H9 (cell line): ENCODE measurements at regions not wholly inside any gene's neighbourhood (a gene's known extent, or its start where the extent isn't known, plus 50 kb on each side); places are given as distances from the start of the nearest gene placed in this dataset.

Source experiments
- DNase-seq: peaks from one replicate; pipeline ENCODE4 v3.0.0-alpha.2; 2017
- H2AFZ ChIP-seq: one replicate; pipeline ENCODE4 v1.6.1; 2013; ENCODE audit warnings: mild to moderate bottlenecking, low read length, control low read depth, moderate library complexity
- H2AK5ac ChIP-seq: 2 replicates; pipeline ENCODE4 v1.6.1; 2013; ENCODE audit warnings: low read length, control low read depth, mixed read lengths; ENCODE audit not compliant: insufficient read length
- H2BK120ac ChIP-seq: one replicate; pipeline ENCODE4 v1.6.1; 2013; ENCODE audit warnings: low read depth, mild to moderate bottlenecking, low read length, control low read depth, inconsistent platforms; ENCODE audit not compliant: poor library complexity, severe bottlenecking
- H2BK12ac ChIP-seq: 2 replicates; pipeline ENCODE4 v1.6.1; 2013; ENCODE audit warnings: low read length, control low read depth, mixed read lengths, low read depth; ENCODE audit not compliant: insufficient read length
- H2BK15ac ChIP-seq: 2 replicates; pipeline ENCODE4 v1.6.1; 2013; ENCODE audit warnings: low read depth, low read length, control low read depth
- H2BK20ac ChIP-seq: one replicate; pipeline ENCODE4 v1.6.1; 2013; ENCODE audit warnings: low read depth, mild to moderate bottlenecking, low read length, control low read depth, inconsistent platforms; ENCODE audit not compliant: poor library complexity, severe bottlenecking
- H2BK5ac ChIP-seq: 2 replicates; pipeline ENCODE4 v1.6.1; 2013; ENCODE audit warnings: low read length, control low read depth, mixed read lengths; ENCODE audit not compliant: insufficient read length
- H3K14ac ChIP-seq: 2 replicates; pipeline ENCODE4 v1.6.1; 2013; ENCODE audit warnings: low read length, control low read depth; ENCODE audit not compliant: insufficient read depth
- H3K18ac ChIP-seq: 2 replicates; pipeline ENCODE4 v1.6.1; 2013; ENCODE audit warnings: low read depth, mild to moderate bottlenecking, mixed read lengths, low read length, control low read depth; ENCODE audit not compliant: insufficient read length
- H3K23ac ChIP-seq: 2 replicates; pipeline ENCODE4 v1.6.1; 2013; ENCODE audit warnings: low read length, control low read depth, mixed read lengths, low read depth; ENCODE audit not compliant: insufficient read length
- H3K23me2 ChIP-seq: 2 replicates; pipeline ENCODE4 v1.6.1; 2013; ENCODE audit warnings: low read depth, mild to moderate bottlenecking, mixed read lengths, low read length, control low read depth; ENCODE audit not compliant: insufficient read length, poor library complexity, severe bottlenecking
- H3K27ac ChIP-seq: 2 replicates; pipeline ENCODE4 v1.5.1; 2013; ENCODE audit warnings: low read length, control low read depth, mixed read lengths, low read depth; ENCODE audit not compliant: insufficient read length
- H3K27me3 ChIP-seq: 2 replicates; pipeline ENCODE4 v1.6.1; 2013; ENCODE audit warnings: low read length, control low read depth, inconsistent platforms; ENCODE audit not compliant: insufficient read depth
- H3K4ac ChIP-seq: 2 replicates; pipeline ENCODE4 v1.6.1; 2013; ENCODE audit warnings: low read depth, mild to moderate bottlenecking, control low read depth, inconsistent platforms, low read length, moderate library complexity
- H3K4me1 ChIP-seq: 2 replicates; pipeline ENCODE4 v1.6.1; 2013; ENCODE audit warnings: low read length, control low read depth, inconsistent platforms; ENCODE audit not compliant: insufficient read depth
- H3K4me2 ChIP-seq: 2 replicates; pipeline ENCODE4 v1.6.1; 2013; ENCODE audit warnings: low read length, control low read depth, mixed read lengths; ENCODE audit not compliant: insufficient read length, insufficient read depth
- H3K56ac ChIP-seq: 2 replicates; pipeline ENCODE4 v1.6.1; 2013; ENCODE audit warnings: low read depth, mild to moderate bottlenecking, mixed read lengths, low read length, control low read depth; ENCODE audit not compliant: insufficient read length
- H3K79me1 ChIP-seq: 2 replicates; pipeline ENCODE4 v1.6.1; 2013; ENCODE audit warnings: low read depth, mild to moderate bottlenecking, moderate library complexity, low read length, control low read depth, inconsistent platforms; ENCODE audit not compliant: insufficient read depth, poor library complexity, severe bottlenecking
- H3K79me2 ChIP-seq: 2 replicates; pipeline ENCODE4 v1.6.1; 2013; ENCODE audit warnings: low read length, control low read depth, inconsistent platforms; ENCODE audit not compliant: insufficient read depth
- H3K9ac ChIP-seq: 2 replicates; pipeline ENCODE4 v1.6.1; 2013; ENCODE audit warnings: low read length, control low read depth, mixed read lengths; ENCODE audit not compliant: insufficient read length; ENCODE audit errors: extremely low read depth
- H3K9me3 ChIP-seq: one replicate; pipeline ENCODE4 v1.6.1; 2013; ENCODE audit warnings: low read depth, low read length, inconsistent platforms; ENCODE audit not compliant: control insufficient read depth
- H3T11ph ChIP-seq: one replicate; pipeline ENCODE4 v1.6.1; 2013; ENCODE audit warnings: mild to moderate bottlenecking, low read length, control low read depth, inconsistent platforms
- H4K20me1 ChIP-seq: one replicate; pipeline ENCODE4 v1.6.1; 2013; ENCODE audit not compliant: control insufficient read depth, insufficient read length, insufficient read depth
- H4K5ac ChIP-seq: 2 replicates; pipeline ENCODE4 v1.6.1; 2013; ENCODE audit warnings: low read depth, mild to moderate bottlenecking, mixed read lengths, low read length, control low read depth; ENCODE audit not compliant: insufficient read length
- H4K8ac ChIP-seq: replicated peaks from 2 replicates; pipeline ENCODE4 v1.6.1; 2013; ENCODE audit warnings: low read length, control low read depth, mixed read lengths, low read depth; ENCODE audit not compliant: insufficient read length
- H4K91ac ChIP-seq: 2 replicates; pipeline ENCODE4 v1.6.1; 2013; ENCODE audit warnings: low read depth, mild to moderate bottlenecking, moderate library complexity, mixed read lengths, low read length, control low read depth; ENCODE audit not compliant: insufficient read length
- H3K27ac Mint-ChIP-seq, 3 experiments: 2 replicates in 2 of 3; 3 replicates in 1 of 3; pipeline ENCODE4 v1.8.0; 2020 to 2021; ENCODE audit warnings: mixed read lengths in 3 of 3, mild to moderate bottlenecking in 1 of 3, moderate library complexity in 1 of 3
- H3K27me3 Mint-ChIP-seq: 2 replicates; pipeline ENCODE4 v1.8.0; 2021; ENCODE audit warnings: low read depth, mild to moderate bottlenecking, moderate library complexity, mixed read lengths
- H3K36me3 Mint-ChIP-seq, 3 experiments: 2 replicates in 2 of 3; 3 replicates in 1 of 3; pipeline ENCODE4 v1.8.0; 2020 to 2021; ENCODE audit warnings: low read depth in 3 of 3, mixed read lengths in 3 of 3; ENCODE audit not compliant: insufficient read depth in 1 of 3
- H3K4me1 Mint-ChIP-seq, 2 experiments: 2 replicates each; pipeline ENCODE4 v1.8.0; 2020; ENCODE audit warnings: mixed read lengths in 2 of 2
- H3K4me3 Mint-ChIP-seq, 2 experiments: 2 replicates in 1 of 2; 3 replicates in 1 of 2; pipeline ENCODE4 v1.8.0; 2020 to 2021; ENCODE audit warnings: mild to moderate bottlenecking in 2 of 2, mixed read lengths in 2 of 2, moderate library complexity in 1 of 2
- H3K9me3 Mint-ChIP-seq, 2 experiments: 2 replicates in 1 of 2; 3 replicates in 1 of 2; pipeline ENCODE4 v1.8.0; 2020; ENCODE audit warnings: mild to moderate bottlenecking in 2 of 2, mixed read lengths in 2 of 2, moderate library complexity in 1 of 2
- WGBS: extraction: QIAGEN DNeasy Blood & Tissue Kit; methylation state at CpG from one replicate; pipeline ENCODE4 v1.1.7; 2013; ENCODE audit warnings: missing lambda C conversion rate, low lambda C conversion rate, mixed read lengths; ENCODE audit not compliant: insufficient read length; ENCODE audit errors: extremely low coverage; 5-methylcytosine and 5-hydroxymethylcytosine counted together
- TF ChIP-seq, protein P1 (sequence below): fragments of 200-600 bp; sonication (generic); conservative IDR thresholded peaks from 3 replicates; pipeline ENCODE4 v1.8.0; 2021; ENCODE audit warnings: antibody characterized with exemption, mild to moderate bottlenecking

DNA sequence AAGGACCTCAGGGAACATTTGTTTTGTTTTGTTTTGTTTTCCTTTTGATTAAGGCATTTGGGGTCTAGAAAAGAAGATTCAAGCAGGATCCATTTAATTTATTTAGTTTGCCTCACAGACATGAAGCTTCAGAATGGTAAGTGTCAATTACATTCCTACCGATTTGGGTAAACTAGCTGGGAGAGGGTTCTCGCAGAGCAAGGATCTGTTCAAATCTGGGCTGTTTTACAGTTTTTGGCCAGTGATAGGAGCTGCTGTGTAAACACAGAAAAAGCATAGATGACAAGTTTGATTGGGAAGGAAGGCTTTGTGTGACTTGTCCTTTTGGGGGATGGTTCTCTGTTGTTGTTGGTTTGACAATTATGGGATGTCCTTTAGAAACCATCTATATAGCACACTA is 470.3 kb upstream of the WWC1 start:
- Histone ChIP-seq H3K79me2 (no peaks in the 10 kb centered on the region), H3K27me3 (no peaks in the 10 kb centered on the region), H3K23ac (no peak overlapping the region), H2BK15ac (no peak overlapping the region), H4K5ac (no peak overlapping the region), H2AK5ac (no peak overlapping the region), H3K56ac (no peak overlapping the region), H2AFZ (no peak overlapping the region), H2BK5ac (no peak overlapping the region), H3K27ac (no peak overlapping the region), H3K79me1 (no peaks in the 10 kb centered on the region), H4K91ac (no peak overlapping the region), H3K4me1 (0 out of 2 replicates have a peak, but pooled peaks cover 2% of the 10 kb centered on the region), H2BK12ac (no peak overlapping the region), H4K8ac (no peak overlapping the region), H3K23me2 (no peaks in the 10 kb centered on the region), H3K4ac (no peak overlapping the region), H4K20me1 (no peaks in the 10 kb centered on the region), H3K4me2 (no peak overlapping the region), H3K9ac (no peak overlapping the region), H2BK120ac (no peak overlapping the region), H2BK20ac (no peak overlapping the region), H3K14ac (no peak overlapping the region), H3K9me3 (no peaks in the 10 kb centered on the region), H3T11ph (no peak overlapping the region), H3K18ac (no peak overlapping the region)
- H3K36me3 Mint-ChIP-seq: peaks cover 0 to 2% (median 0%) of the 10 kb centered on the region in 3 experiments; a peak in 3 of 7 replicates
- no CpG with 5 or more reads among the region's 2 CpGs for WGBS
- peaks cover 0 to 4% of the 10 kb centered on the region in 2 experiments; a peak in 1 of 5 replicates for H3K9me3 Mint-ChIP-seq
- H3K4me3 Mint-ChIP-seq: no peak overlapping the region
- peaks cover 13 to 14% of the 10 kb centered on the region in 2 experiments for H3K4me1 Mint-ChIP-seq
- no peak overlapping the region; a peak in 1 of 7 replicates for H3K27ac Mint-ChIP-seq
- DNase-seq: no peak
- no peaks in the 10 kb centered on the region for H3K27me3 Mint-ChIP-seq
- TF ChIP-seq, protein P1, sequence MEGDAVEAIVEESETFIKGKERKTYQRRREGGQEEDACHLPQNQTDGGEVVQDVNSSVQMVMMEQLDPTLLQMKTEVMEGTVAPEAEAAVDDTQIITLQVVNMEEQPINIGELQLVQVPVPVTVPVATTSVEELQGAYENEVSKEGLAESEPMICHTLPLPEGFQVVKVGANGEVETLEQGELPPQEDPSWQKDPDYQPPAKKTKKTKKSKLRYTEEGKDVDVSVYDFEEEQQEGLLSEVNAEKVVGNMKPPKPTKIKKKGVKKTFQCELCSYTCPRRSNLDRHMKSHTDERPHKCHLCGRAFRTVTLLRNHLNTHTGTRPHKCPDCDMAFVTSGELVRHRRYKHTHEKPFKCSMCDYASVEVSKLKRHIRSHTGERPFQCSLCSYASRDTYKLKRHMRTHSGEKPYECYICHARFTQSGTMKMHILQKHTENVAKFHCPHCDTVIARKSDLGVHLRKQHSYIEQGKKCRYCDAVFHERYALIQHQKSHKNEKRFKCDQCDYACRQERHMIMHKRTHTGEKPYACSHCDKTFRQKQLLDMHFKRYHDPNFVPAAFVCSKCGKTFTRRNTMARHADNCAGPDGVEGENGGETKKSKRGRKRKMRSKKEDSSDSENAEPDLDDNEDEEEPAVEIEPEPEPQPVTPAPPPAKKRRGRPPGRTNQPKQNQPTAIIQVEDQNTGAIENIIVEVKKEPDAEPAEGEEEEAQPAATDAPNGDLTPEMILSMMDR: no peak
